Ishikawa (cell line): ENCODE measurements at regions not wholly inside any gene's neighbourhood (a gene's known extent, or its start where the extent isn't known, plus 50 kb on each side); places are given as distances from the start of the nearest gene placed in this dataset.

Source experiments
- CEBPB ChIP-seq: IDR thresholded peaks from 2 replicates; pipeline ENCODE4 v1.6.1; 2012
- CREB1 ChIP-seq: IDR thresholded peaks from 2 replicates; pipeline ENCODE4 v1.6.1; 2012; ENCODE audit warnings: low read depth
- EGR1 ChIP-seq: IDR thresholded peaks from 2 replicates; pipeline ENCODE4 v1.6.1; 2012
- EP300 ChIP-seq: IDR thresholded peaks from 2 replicates; pipeline ENCODE4 v1.6.1; 2012; ENCODE audit warnings: borderline replicate concordance
- FOXM1 ChIP-seq: IDR thresholded peaks from 2 replicates; pipeline ENCODE4 v1.6.1; 2012; ENCODE audit warnings: low read depth, borderline replicate concordance
- MAX ChIP-seq: IDR thresholded peaks from 2 replicates; pipeline ENCODE4 v1.6.1; 2012
- NFIC ChIP-seq: IDR thresholded peaks from 2 replicates; pipeline ENCODE4 v1.6.1; 2012
- RAD21 ChIP-seq: IDR thresholded peaks from 2 replicates; pipeline ENCODE4 v1.6.1; 2012; ENCODE audit warnings: low read depth
- REST ChIP-seq: IDR thresholded peaks from 2 replicates; pipeline ENCODE4 v1.6.1; 2012; ENCODE audit warnings: low read depth, mild to moderate bottlenecking
- TAF1 ChIP-seq: IDR thresholded peaks from 2 replicates; pipeline ENCODE4 v1.6.1; 2012; ENCODE audit warnings: low read depth, mild to moderate bottlenecking
- TCF12 ChIP-seq: IDR thresholded peaks from 2 replicates; pipeline ENCODE4 v1.6.1; 2012; ENCODE audit warnings: low read depth
- TEAD4 ChIP-seq: IDR thresholded peaks from 2 replicates; pipeline ENCODE4 v1.6.1; 2012
- USF1 ChIP-seq: IDR thresholded peaks from 2 replicates; pipeline ENCODE4 v1.6.1; 2012
- YY1 ChIP-seq: IDR thresholded peaks from 2 replicates; pipeline ENCODE4 v1.6.1; 2012; ENCODE audit warnings: low read depth
- ZBTB7A ChIP-seq: IDR thresholded peaks from 2 replicates; pipeline ENCODE4 v1.6.1; 2012; ENCODE audit warnings: low read depth

GRCh38 chr3:22199095-22199494, 448.1 kb upstream of the ZNF385D start:
- TF ChIP-seq TCF12, result no peak
- no peak for TF ChIP-seq RAD21
- no peak for TF ChIP-seq CEBPB
- no peak for TF ChIP-seq TAF1
- no peak for TF ChIP-seq EP300
- TF ChIP-seq REST, result no peak
- no peak for TF ChIP-seq NFIC
- TF ChIP-seq FOXM1, result no peak
- no peak for TF ChIP-seq YY1
- no peak for TF ChIP-seq TEAD4
- TF ChIP-seq ZBTB7A, result no peak
- no peak for TF ChIP-seq USF1
- TF ChIP-seq EGR1, result no peak

- no peak for TF ChIP-seq CREB1
- no peak for TF ChIP-seq TAF1
- TF ChIP-seq TCF12, result no peak
- no peak for TF ChIP-seq REST
- TF ChIP-seq TEAD4, result no peak
- no peak for TF ChIP-seq MAX
These were observed 457.8 kb upstream of the ZNF385D start for GRCh38 chr3:22208844-22209243.

- TF ChIP-seq YY1 (no peak), REST (no peak), FOXM1 (no peak), NFIC (no peak), TEAD4 (no peak), CEBPB (no peak), RAD21 (no peak), ZBTB7A (no peak), USF1 (no peak), MAX (no peak), TCF12 (no peak), EGR1 (no peak), EP300 (no peak)
These were observed 458.6 kb upstream of the ZNF385D start for GRCh38 chr3:22209578-22209977.

GRCh38 chr3:22210693-22211092, 459.7 kb upstream of the ZNF385D start:
- TF ChIP-seq TEAD4, result no peak
- TF ChIP-seq ZBTB7A, result no peak
- no peak for TF ChIP-seq TAF1

GRCh38 chr3:22216601-22217000, 465.6 kb upstream of the ZNF385D start:
- no peak for TF ChIP-seq TEAD4
- TF ChIP-seq EP300, result no peak
- no peak for TF ChIP-seq MAX
- TF ChIP-seq REST, result no peak
- no peak for TF ChIP-seq EGR1
- no peak for TF ChIP-seq TAF1
- TF ChIP-seq ZBTB7A, result no peak
- no peak for TF ChIP-seq RAD21
- no peak for TF ChIP-seq CEBPB
- no peak for TF ChIP-seq TCF12
- TF ChIP-seq CREB1, result no peak
- no peak for TF ChIP-seq NFIC
- TF ChIP-seq FOXM1, result no peak
- no peak for TF ChIP-seq YY1
- no peak for TF ChIP-seq USF1
